ENCODE measurements at regions not wholly inside any gene's neighbourhood (a gene's known extent, or its start where the extent isn't known, plus 50 kb on each side); places are given as distances from the start of the nearest gene placed in this dataset.
A peak's percentile ranks its signal among the peaks of the same experiment; 100 is the strongest.
"Not testable (repeated sequence)": the region's sequence is repeated elsewhere in the genome, so short reads cannot be mapped to it uniquely, and the experiment has no call there.

DNA sequence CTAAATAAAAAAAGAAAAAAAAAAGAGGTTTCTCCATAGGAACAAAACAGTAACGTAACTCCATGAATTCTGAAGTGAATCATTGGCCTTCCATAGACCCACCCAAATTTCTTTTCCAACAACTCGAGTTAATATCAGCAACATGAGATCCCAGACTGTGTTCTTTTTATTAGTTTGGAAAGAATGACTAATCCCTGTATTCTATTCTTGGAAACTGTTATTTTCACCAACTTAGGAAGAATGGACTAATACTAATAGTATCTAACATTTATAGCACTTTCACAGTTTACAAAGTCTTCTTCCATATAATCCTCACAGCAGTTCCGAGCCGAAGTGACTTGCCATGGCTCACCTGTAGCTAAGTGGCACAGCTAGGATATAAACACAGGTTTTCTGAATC lies 72.7 kb upstream of the SLC4A7 start:
- DNase-seq (no peak), ATAC-seq (peak; percentile 64 to 73 (median 69))
- intact Hi-C loops (cut with DNase I), result no loop called here
- no peak overlapping the region for H3K4me3 ChIP-seq
- no peaks in the 10 kb centered on the region for H3K36me3 ChIP-seq
- peak overlapping the region in 11 of 12 donors; percentile 35 to 95 (median 68) for H3K27ac ChIP-seq
- peaks cover 0 to 37% (median 8%) of the 10 kb centered on the region in 12 donors for H3K4me1 ChIP-seq
- no peaks in the 10 kb centered on the region for H3K9me3 ChIP-seq
- TF ChIP-seq POLR2A (IDR thresholded peaks at IDR 0.05), result no peak
- TF ChIP-seq CTCF (IDR thresholded peaks at IDR 0.05), result no peak
- 77 to 82% (median 79%) methylated on average over 4 of the region's 4 CpGs for WGBS, 4 donors
- H3K27me3 ChIP-seq, result no peaks in the 10 kb centered on the region

GRCh38 chr3:27554706-27555105 lies 70.5 kb upstream of the SLC4A7 start:
- 51 to 73% (median 68%) methylated on average over 2 of the region's 2 CpGs for WGBS, 4 donors
- peak overlapping the region in 5 of 12 donors; percentile 4 to 52 (median 40) for H3K27ac ChIP-seq
- ATAC-seq, result peak in 3 of 4 donors; percentile 32 to 61 (median 55)

DNA sequence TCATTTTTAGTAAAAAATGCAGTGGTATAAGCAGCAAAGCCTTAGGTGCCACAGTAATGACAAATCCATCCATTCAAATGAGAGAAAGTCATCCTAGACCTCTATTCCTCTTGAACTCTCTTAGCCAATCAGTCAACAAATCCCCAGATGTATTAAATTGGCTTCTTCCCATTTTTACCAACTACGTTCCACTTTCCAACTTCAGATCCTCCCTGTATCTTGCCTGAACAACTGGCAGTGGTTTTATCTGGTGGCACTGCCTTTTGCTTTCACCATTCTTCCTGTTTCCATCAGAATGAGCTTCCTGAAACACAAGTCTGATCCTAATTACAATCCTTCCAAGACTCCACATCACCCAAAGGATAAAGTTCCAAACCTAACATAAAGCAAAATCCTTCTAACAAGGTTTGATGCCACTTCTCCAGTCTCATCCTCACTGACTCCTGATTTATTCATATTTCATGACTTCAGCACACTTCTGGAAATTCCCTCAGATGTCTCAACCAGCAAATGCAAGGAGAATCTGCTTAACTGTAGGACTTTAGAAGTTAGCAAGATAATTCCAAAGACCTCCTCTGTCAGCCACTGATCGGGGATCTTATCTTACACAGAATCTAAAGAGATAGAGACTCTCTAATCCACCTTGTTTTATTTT lies 69.8 kb upstream of the SLC4A7 start:
- WGBS, 4 donors, result 56 to 70% (median 66%) methylated on average over 2 of the region's 2 CpGs
- Histone ChIP-seq H3K4me3 (no peak overlapping the region), H3K27me3 (no peaks in the 10 kb centered on the region), H3K36me3 (no peaks in the 10 kb centered on the region), H3K9me3 (no peaks in the 10 kb centered on the region), H3K4me1 (peaks cover 0 to 27% (median 2%) of the 10 kb centered on the region in 12 donors), H3K27ac (peak overlapping the region in 4 of 12 donors; percentile 18 to 52 (median 42))
- ATAC-seq, result no peak
- intact Hi-C loops (cut with DNase I), result no loop called here
- no peak for DNase-seq
- TF ChIP-seq POLR2A (IDR thresholded peaks at IDR 0.05) (no peak), CTCF (IDR thresholded peaks at IDR 0.05) (no peak)

More at GRCh38 chr3:27554706-27555105, 70.5 kb upstream of the SLC4A7 start:
- no peaks in the 10 kb centered on the region for H3K27me3 ChIP-seq
- intact Hi-C loops (cut with DNase I), result no loop called here
- no peaks in the 10 kb centered on the region for H3K9me3 ChIP-seq
- TF ChIP-seq POLR2A (IDR thresholded peaks at IDR 0.05), result no peak
- peaks cover 0 to 32% (median 6%) of the 10 kb centered on the region in 12 donors for H3K4me1 ChIP-seq
- no peak overlapping the region for H3K4me3 ChIP-seq
- no peak for DNase-seq
- H3K36me3 ChIP-seq, result no peaks in the 10 kb centered on the region

DNA sequence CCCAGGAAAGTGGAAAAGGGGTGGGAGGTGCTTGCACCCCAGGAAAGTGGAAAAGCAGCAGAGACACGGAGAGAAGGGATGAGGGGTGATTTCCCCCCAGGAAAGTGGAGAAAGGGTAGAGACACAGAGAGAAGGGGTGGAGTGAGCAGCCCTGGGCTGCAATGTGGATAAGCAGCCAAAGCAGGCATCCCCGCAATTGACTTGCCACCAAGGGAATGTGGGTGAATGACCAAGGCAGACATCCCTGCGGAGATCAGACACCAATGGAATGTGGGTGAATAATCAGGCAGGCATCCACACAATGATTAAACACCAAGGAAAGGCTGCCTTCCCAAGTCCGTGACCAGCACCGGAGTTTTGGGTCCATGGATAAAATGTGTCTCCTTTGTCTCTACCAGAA lies 68.5 kb upstream of the SLC4A7 start:
- 78 to 89% (median 88%) methylated on average over 5 of the region's 5 CpGs for WGBS, 4 donors
- intact Hi-C loops (cut with DNase I); H3K4me3 ChIP-seq; H3K36me3 ChIP-seq; H3K9me3 ChIP-seq; DNase-seq; H3K27ac ChIP-seq; ATAC-seq; H3K27me3 ChIP-seq: not testable (repeated sequence)
- H3K4me1 ChIP-seq, result peaks cover 0 to 26% (median 2%) of the 10 kb centered on the region in 12 donors

DNA sequence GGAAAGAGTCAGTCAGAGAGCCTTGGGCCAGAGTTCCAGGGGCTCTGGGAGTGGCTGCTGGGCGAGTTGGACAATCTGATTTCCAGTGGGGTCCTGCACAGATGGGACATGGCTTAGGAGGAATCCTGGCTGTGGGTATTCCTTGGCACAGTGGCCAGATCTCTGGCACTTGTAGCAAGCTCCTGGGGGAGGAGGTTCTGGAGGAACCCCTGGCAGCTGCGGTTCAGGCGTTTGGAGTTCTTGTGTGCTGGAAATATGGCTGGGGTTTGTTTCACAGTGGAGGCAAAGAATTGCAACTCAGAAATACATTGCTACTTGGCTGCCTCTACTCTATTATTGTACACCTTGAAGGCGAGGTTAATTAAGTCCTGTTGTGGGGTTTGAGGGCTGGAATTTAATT lies 67.2 kb upstream of the SLC4A7 start:
- H3K27ac ChIP-seq; ATAC-seq; H3K9me3 ChIP-seq; DNase-seq; H3K27me3 ChIP-seq; H3K4me3 ChIP-seq; intact Hi-C loops (cut with DNase I); H3K36me3 ChIP-seq: not testable (repeated sequence)
- WGBS, 4 donors, result 78 to 94% (median 86%) methylated on average over 4 of the region's 4 CpGs
- H3K4me1 ChIP-seq, result peaks cover 0 to 18% (median 0%) of the 10 kb centered on the region in 12 donors

DNA sequence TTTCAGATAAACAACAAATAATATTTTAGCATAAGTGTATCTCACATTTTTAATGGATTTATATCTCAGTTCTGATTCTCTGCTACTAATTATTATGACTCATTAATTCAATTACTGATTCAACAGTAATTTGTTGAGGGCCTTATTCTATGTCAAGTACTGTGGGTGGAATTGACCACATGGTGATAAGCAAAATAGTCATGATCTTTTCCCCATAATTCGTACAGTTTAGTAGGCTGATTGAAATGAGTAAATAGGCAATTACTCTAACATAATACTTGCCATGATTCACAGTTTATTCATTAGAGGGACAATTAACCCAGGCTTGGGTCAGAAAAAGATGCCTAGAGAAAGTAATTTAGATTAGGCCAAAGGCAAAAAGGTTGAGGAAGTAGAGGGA lies 60.9 kb upstream of the SLC4A7 start:
- no peak overlapping the region for H3K4me3 ChIP-seq
- no peaks in the 10 kb centered on the region for H3K9me3 ChIP-seq
- no peaks in the 10 kb centered on the region for H3K36me3 ChIP-seq
- intact Hi-C loops (cut with DNase I), result no loop called here
- TF ChIP-seq CTCF (IDR thresholded peaks at IDR 0.05) (no peak), POLR2A (IDR thresholded peaks at IDR 0.05) (no peak)
- no peaks in the 10 kb centered on the region for H3K27me3 ChIP-seq
- 72 to 89% (median 85%) methylated on average over 1 of the region's 1 CpG for WGBS, 4 donors
- no peak for DNase-seq
- H3K4me1 ChIP-seq, result peaks cover 0 to 28% (median 0%) of the 10 kb centered on the region in 12 donors
- peak overlapping the region in 3 of 12 donors; percentile 11 to 53 (median 31) for H3K27ac ChIP-seq
- ATAC-seq, result no peak

Measured in heart left ventricle (tissue), 16 donors.